Activated T-cell treated with anti-CD3 and anti-CD28 coated beads, Interleukin-2, amount 50 U/mL, for 48 hours (primary cell): ENCODE measurements at regions not wholly inside any gene's neighbourhood (a gene's known extent, or its start where the extent isn't known, plus 50 kb on each side); places are given as distances from the start of the nearest gene placed in this dataset.
"Not testable (repeated sequence)": the region's sequence is repeated elsewhere in the genome, so short reads cannot be mapped to it uniquely, and the experiment has no call there.

Source experiments
- DNase-seq, 2 experiments: peaks; one replicate each; pipeline ENCODE4 v3.0.0-alpha.2; 2020

DNA sequence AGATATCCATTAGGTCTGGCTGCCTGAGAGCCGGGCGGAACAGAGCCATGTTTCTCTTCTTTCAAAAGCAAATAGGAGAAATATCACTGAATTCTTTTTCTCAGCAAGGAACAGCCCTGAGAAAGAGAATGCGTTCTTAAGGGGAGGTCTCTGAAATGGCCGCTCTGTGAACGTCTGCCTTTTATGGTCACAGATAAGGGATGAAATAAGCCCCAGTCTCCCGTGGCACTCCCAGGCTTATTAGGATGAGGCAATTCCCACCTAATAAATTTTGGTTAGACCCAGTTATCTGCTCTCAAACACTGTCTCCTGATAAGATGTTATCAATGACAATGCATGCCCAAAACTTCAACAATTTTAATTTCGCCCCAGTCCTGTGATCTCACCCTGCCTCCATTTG, 133.4 kb upstream of the KCNJ18 start:
- not testable (repeated sequence) for DNase-seq

DNA sequence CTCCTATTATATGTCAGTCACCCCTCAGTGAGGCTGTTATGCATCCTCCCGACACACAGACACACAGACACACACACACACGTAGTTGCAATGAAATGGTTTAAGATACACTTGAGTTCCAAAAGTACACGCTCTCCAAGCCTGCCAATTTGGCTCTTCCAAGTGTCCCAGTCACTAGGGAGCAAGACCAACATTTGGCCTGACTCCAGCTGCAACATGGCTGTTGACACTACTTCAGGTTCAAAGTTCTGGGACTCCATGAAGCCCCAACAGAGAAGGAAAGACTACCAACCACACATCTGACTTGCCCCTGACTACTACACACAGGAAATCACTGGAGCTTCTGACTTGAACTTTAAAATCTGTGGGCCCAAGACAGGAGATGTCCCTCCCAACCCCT, 128.1 kb upstream of the KCNJ18 start:
- DNase-seq, result no peak

DNA sequence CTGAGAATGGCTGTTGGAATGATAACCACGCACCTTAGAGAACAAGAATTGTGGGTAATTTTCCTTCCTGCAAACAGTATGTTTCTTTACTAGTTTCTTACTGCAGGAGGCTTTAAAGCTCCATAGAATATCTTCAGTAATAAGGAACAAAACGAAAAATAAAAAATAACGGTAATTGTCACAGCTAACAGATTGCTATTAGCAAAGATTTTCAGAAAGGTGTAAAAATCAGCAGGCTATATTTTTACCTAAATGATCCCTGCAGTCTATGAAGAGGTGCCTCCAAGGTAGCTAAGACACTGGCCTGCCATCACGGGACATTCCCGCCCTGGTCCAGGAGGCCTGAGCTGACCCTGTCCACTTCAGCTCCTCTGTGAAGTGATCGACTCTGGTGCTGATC, 127.6 kb upstream of the KCNJ18 start:
- not testable (repeated sequence) for DNase-seq

DNA sequence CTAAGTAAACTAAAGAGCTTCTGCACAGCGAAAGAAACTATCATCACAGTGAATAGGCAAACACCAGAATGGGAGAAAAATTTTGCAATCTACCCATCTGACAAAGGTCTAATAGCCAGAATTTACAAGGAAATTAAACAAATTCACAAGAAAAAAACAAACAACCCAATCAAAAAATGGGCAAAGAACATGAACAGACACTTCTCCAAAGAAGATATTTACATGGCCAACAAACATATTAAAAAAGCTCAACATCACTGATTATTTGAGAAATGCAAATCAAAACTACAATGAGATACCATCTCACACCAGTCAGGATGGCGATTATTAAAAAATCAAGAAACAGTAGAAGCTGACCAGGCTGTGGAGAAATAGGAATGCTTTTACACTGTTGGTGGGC, 121.9 kb upstream of the KCNJ18 start:
- DNase-seq, result not testable (repeated sequence)

DNA sequence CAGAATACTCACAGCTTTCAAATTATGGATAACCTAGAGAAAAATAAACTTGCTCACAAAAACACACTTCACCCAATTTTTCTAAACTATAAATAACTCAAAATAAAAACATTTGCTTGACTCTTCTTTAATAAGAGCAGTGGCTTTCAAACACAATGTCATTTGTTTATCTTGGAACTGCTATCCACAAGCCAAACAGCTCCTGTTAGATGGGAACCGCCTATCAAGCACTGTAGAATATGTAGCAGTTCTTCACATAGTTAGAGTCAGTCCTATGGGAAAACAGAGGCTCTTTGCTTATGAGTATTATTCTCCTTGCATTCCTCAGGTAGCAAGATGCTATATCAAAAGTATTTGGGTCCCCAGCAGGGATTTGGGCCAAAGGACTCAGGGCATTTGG, 120.2 kb upstream of the KCNJ18 start:
- DNase-seq, result not testable (repeated sequence)

DNA sequence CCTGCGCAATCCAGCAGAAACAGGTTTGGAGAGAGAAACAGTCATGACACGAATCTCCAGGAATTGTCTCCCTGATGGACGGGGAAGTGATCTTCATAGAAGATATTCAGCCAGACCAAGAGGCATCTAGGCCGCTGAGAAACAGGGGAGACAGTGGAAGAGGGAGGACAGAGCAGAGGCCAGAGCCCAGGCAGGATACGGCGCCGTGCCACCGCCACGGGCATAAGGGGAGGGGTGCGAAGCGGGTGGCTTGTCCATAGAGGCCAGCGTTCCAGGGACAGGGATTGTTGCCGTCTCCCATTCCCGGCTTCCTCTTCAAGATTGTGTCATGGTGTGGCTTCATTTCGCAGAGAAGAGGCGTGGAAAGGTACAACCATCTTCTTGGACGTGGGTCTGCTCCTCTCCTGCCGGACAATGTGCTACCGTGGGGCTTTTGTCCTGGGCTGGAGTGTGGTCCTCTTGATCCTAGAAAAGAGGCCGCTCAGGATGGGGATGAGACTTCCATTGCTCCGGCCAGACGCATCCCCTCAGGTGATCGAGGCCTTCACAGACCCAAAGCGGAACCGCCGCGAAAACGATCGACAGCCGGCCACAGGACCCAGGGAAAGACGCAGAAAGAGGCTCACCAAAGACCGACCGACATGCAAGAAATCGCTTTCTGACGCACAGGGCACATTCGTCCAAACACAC, 118.9 kb upstream of the KCNJ18 start:
- not testable (repeated sequence) for DNase-seq

DNA sequence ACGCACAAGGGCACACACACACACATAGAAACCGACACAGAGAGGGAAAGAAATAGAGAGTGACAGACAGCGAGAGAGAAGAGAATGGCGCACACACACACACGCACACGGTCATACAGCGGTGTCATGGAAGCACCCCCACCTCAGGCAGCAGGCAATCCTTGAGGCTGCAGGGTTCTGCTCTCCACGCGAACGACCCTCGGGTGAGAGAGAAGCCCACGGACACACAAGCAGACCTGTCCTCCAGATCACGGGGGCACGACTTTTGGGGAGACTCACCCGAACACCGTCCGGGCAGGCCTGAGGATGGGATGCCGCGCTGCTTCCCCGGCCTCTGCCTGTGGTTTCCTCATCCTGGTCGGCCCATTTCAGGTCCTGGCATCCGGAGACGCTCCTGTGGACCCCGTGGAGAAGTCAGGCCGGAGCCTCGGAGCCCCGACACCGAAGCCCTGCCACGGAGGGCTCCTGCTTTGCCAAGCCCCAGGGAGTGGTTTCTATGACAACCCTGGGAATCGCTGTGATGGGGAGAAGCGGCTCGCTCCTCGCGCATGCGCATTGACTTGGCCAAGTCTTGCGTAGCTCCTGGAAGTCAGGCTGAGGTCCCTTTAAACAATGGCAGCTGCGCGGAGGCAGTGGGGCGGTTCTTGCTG, 118.2 kb upstream of the KCNJ18 start:
- DNase-seq, result peak; percentile 30 to 41

DNA sequence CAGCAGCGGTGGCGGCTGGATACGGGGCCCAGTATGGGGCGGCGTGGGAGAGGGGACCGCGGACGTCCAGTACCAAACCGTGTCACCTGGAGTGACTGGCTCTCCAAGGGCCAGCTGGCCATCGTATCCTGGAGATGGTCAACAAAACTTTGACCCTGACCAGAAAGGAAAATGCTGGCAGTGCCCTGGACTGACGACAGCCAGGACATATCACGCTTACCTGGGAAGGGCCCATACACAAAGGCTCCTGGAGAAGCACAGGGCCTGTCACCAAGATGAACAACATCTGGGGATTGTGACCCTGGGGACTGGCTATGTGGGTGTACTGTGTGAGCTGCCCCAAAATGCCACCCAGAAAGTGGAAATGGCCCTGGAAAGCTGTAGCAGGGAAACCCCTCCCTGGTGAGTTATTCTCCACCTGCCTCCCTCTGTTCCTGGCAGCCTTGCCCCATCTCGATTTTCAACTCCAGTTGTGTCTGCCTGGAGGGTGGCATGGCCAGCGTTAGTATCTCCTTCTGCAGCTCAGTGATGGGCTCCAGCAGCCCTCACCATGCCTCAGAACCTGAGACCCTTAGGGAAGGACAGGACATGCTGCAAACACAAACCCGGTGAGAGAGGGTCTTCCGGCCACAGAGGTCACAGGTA, 117.6 kb upstream of the KCNJ18 start:
- DNase-seq, result not testable (repeated sequence)

DNA sequence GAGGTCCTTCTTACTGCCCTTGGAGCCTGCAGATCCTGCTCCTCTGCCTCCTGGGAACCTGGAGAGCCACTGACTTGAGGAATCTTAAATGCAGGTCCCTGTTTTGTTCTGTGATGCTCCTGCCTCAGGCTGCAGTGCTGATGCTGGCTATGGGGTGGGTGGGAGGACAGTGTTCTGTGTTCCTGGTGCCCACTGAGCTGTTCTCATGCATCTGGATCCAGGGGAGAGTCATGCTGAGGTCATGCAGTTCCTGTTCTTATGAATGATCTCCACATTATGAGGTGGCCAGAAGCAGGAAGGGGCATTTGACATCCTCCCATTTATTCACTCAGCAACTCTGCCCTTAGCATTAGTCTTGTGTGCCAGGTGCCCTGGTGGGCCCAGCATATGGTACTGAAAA, 113.5 kb upstream of the KCNJ18 start:
- DNase-seq, result not testable (repeated sequence)

DNA sequence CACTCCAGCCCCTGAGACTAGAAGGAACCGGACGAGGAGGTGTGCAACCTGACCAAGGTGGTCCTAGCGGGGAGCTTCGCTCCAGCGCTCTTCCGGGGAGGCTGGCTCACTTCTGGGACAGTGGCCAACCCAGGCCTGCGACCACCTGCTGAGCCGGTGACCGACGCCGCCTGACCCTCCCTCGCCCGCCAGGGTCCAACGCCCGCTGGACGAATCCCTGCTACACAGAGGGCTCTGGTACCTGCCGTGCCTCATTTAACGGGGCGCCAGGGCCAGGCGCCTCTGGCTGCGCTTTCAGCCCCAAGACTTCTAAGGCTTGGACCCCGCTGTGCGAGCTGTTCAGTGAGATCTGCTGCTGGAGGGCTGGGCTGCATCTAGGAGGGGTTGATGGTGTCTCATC, 99.5 kb upstream of the KCNJ18 start:
- DNase-seq, result no peak

DNA sequence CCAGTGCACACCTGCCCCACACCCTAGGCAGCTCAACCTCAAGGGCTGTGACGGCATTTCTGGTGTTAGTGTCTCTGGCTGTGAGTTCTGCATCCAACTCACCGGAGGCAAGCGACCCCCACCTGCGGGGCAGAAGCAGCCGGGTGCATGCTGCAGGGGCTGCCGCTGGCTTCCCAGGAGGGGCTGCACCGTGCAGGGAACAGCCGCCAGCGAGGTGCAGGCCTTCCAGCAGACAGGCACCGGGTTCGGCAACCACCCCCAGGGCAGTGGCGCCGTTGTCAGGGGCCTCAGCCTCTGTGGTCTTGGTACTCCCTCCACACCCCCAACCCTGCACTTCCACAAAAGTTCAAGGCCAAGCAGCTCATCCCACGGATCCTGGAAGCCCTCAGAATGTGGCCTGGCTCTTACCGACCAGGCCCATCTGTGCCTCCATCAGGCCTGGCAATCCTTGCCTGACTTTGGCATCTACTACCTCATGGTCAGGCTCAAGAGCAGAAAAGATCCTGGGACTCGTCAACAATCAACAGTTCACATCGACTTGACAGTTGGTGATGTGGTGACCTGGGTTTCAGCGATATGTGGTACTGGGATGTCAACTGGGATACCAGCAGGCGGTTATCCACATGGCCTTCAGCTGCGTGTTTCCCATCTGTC, 98.7 kb upstream of the KCNJ18 start:
- not testable (repeated sequence) for DNase-seq

DNA sequence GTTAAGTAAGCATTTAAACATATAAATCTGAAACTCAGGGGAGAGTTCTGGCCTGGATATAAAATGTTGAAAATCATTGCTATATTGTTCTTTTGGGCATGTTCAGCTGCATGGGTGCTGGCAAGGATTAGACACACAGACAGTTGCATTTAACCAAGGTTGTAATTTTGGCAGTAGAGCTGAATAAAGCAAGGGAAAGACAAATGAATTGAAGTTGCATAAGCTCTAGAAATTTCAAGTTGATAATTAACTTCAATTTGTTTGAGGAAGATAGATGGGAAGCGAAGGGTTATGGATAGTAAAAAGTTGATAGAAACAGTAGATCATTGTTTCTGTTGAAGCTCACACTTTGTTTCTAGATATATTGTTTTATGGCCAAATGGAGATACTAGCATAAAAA, 97.2 kb upstream of the KCNJ18 start:
- DNase-seq, result no peak

DNA sequence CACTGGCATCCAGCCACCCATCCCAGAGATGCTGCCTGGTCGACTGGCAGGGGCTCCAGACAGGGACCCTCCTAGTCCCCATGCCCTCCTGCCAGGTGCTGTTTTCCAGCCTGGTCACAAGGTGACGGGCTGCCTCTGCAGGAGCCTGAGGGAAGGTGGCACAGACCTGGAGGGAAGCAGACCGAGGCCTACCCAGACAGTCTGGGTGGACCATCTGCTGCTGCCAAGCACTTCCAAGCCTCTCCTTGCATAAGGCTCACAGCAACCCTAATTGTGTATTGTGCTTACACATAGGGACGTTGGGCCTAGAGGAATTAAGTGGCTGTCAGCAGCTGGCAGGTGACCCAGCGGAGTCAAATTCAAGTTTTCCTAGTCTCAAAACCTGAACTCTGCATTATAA, 90.1 kb upstream of the KCNJ18 start:
- DNase-seq, result no peak

DNA sequence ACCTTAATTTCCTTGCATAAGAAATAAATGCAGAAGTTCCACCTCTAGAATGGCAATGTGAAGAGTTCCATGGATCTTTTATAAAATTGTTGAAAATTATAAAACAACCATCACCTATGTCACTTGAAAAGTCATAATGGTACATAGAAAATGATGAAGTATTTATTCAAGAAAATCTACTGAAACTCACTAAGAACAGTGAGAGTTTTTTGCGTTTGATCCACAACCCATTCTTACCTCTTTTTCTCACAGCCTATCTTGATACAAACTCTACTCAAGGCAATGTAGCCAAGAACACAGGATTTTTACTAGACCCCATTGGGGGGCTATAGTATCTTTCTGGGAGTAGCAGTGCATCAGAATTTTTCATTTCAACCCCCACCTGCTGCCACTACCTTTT, 89.0 kb upstream of the KCNJ18 start:
- not testable (repeated sequence) for DNase-seq

DNA sequence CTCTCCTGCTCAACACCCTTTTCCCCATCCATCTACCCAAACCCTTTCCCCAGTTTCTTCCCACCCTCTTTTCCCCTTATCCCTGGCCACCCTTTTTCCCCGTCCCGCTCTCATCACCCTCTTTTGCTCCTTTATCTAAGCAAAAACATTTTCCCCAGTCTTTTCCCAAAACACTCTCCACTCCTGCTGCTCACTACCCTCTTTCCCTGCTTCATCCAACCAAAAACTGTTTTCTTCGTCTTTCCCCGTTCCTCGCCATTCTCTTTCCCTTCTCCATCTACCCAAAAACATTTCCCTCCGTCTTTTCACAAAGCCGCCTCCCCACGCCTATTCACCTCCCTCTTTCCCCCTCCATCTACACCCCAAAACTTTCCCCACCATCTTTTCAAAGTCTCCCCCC, 80.9 kb upstream of the KCNJ18 start:
- DNase-seq, result not testable (repeated sequence)

DNA sequence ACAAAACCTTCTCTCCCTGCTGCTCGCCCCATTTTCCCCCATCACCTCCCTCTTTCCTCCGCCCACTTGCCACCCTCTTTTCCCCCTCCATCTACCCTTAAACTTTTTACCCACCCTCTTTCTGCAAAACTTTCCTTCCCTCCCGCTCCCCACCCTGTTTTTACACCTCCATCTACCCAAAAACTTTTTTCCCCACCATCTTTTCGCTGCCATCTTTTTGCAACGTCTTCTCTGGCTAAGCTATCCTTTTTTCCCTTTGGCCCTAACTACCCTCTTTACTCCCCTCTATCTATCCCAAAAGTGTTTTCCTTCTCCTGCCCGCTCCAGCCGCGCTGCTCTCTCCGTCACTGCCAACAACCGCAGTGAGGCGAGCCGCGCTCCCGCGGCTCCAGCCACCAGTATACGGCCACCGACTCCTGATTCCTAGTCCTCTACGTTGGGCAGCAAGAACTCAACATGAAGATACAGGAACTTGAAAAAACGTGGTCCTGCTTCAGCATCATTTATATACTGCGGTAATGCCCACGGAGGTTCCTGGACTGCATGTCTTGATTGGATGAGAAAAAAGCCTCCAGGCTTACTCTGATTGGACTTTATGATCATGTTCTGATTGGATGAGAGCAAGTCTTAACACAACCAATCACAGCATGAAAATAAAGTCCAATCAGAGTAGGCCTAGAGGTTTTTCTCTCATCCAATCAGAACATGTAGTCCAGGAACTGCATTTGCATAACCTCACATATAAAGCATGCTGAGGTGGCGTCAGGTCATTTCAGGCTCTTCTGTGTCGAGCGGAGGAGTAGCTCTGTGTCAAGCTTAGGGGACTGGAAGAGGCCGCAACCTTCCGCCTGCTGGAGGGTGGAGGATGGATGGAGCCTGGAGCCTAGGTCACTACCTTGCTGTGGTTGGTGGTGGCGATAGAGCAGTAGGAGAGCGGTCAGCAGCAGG, 79.9 kb upstream of the KCNJ18 start:
- not testable (repeated sequence) for DNase-seq

DNA sequence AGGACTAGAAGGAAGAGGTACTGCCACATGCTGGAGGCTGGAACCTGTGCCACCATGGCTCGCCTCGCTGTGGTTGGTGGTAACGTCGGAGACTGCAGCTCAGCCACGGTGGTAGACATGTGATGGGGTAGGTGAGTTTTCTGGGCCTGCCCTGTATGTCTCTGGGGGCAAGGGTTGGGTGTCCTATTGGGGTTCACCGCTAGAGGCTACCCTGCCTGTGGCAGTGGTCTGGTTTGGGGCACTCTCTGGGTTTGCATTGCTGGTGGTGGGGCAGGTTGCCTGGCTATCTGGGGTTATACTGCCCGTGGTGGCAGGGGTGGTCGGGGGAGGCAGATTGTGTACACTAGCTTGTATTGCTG, 79.3 kb upstream of the KCNJ18 start:
- no peak for DNase-seq

DNA sequence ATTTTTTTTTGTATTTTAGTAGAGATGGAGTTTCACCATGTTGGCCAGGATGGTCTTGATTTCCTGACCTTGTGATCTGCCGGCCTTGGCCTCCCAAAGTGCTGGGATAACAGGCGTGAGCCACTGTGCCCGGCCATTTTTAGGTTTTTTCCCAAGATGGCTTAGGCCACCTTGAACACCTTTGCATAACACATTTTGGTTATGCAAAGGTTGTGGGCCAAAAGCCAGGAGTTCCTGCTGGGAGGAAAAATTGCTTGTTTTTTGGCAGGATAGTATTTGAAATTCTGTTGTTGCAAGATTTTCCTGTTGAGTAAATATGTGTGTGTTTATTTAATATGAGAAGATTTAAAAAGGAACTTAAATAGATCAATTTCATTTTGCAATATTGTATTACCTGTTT, 65.3 kb upstream of the KCNJ18 start:
- DNase-seq, result not testable (repeated sequence)
